Kidney tubule cell (primary cell): ENCODE measurements at regions not wholly inside any gene's neighbourhood (a gene's known extent, or its start where the extent isn't known, plus 50 kb on each side); places are given as distances from the start of the nearest gene placed in this dataset.
A peak's percentile ranks its signal among the peaks of the same experiment; 100 is the strongest.
"Not testable (repeated sequence)": the region's sequence is repeated elsewhere in the genome, so short reads cannot be mapped to it uniquely, and the experiment has no call there.

ENCODE experiments used
- DNase-seq: peaks from one replicate; pipeline ENCODE4 v3.0.0-alpha.2; 2018; ENCODE audit warnings: low spot score

DNA sequence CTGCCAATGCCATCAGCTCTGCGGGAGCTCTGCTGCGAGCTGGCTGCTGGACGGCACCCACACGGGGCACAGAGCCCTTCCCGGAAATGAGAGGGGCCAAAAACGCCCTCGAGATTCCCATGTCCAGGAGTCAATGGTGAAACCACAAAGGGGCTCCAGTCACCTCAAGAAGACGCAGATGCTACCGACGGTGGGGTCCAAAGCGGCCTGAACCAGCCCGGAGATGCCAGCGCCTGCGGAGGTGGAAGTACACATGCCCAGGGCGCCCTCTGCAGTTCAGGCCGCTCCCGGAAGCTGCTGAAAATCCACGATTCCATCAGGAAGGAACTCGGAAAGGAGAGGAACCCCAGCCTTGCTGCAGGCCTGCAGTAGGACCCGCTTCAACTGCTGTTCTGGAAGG lies 82.4 kb upstream of the SELENOP start:
- DNase-seq, result no peak

DNA sequence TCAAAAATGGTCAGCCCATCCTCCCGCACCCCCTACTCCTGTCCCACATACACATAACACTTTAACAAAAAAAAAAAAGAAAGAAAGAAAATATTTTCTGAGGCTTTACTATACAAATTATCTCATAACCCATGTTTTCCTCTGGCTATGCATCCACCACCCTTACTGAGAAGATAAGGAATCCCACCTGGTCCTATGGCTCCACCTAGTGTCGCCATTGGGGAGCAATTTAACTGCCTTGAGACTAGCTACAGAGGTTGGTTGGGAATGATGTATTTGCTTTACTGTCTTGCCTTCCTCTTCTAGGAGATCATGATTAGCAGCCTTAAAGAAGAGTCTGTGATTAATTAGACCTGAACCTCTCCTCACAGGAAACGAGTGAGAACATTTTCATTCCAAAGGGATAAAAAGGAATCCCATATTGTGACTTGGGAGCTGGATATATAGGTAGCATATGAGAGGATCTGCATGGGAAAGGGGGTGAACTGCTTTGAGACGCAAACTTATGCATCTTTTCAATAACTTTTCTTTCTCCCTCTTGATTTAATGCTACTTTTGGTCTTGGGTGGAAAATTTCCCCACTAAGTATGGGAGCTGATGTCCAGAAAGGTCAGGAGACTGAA lies 77.7 kb upstream of the SELENOP start:
- peak; percentile 71 for DNase-seq

DNA sequence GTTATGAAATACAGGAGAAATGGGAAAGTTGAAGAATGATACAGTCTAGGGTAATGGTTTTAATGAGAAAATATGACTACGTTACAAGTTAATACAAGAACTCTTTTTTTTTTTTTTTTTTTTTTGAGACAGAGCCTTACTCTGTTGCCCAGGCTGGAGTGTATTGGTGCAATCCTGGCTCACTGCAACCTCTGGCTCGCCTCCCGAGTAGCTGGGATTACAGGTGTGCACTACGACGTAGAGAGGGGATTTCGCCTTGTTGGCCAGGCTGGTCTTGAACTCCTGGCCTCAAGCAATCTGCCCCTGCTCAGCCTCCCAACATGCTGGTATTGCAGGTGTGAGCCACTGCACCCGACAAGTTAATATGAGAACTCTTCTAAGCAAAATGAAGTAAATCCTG lies 77.1 kb upstream of the SELENOP start:
- DNase-seq, result no peak

DNA sequence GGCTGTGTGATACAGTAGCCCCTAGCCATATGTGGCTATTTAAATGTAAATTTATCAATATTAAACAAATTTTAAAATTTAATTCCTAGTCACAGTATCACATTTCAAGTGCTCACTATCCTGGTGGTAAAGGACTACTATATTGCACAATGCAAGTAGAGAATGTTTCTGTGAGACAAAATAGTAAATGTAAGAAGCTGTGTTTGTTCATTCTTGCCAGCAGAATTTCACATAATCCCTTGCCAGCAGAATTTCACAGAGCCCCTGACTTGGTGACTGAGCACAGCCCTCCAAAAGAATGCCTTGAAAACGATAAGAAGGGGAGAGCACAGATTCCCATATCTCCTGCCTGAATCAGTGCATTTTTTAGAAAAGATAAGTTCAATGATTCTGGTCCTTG lies 75.9 kb upstream of the SELENOP start:
- no peak for DNase-seq

GRCh38 chr5:42887097-42887496 lies 75.4 kb upstream of the SELENOP start:
- no peak for DNase-seq

- DNase-seq, result no peak
Observed at GRCh38 chr5:42886635-42887034, 74.9 kb upstream of the SELENOP start.

DNA sequence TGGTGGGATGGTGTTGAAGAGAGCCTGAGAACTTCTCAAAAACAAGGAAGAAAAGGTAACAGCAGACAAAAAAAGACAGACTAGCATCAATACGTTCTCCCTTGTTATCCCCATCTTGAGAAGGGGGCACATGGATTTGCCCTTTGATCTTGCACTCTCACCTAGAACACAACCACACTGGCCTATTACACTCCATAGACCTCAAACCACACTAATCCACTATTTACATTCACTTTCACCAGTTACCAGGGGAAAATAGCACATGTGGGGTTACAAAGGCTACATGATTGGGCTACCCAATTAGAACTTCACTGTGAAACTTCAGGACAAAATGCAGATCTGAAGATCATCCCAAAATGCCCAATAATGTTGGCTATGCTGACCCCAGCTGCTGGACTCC lies 72.6 kb upstream of the SELENOP start:
- no peak for DNase-seq

DNA sequence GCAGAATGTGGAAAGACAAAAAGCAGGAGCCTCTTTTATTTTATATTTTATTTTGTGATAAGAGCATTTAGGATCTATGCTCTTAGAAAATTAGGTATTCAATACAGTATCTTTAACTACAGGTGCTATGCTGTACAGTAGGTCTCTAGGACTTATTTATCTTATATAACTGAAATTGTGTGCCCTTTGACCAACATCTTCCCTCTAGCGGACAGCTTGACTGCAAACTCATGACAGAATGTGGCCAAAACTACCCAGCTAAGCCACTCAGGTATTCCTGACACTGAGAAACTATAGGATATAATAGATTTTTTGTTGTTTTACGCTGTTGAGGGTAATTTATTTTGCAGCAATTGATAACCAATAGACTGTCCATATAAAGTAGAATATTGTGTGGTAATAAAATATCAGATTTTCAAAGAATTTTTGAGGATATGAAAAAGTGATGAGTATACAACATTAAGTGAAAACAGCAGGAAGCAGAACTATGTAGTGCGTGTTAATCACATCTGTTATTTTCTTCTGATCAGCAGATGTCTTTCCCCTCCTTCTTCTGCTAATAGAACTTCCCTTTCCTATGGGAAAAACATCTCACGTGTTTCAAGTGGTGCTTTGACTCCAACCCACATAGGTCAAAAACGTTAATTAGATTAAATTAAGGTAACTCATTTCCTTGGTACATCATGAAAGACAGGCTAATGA lies 69.9 kb upstream of the SELENOP start:
- DNase-seq, result no peak

GRCh38 chr5:42880496-42881150 lies 68.9 kb upstream of the SELENOP start:
- DNase-seq, result no peak

- no peak for DNase-seq
Observed at GRCh38 chr5:42879291-42879690, 67.6 kb upstream of the SELENOP start.

DNA sequence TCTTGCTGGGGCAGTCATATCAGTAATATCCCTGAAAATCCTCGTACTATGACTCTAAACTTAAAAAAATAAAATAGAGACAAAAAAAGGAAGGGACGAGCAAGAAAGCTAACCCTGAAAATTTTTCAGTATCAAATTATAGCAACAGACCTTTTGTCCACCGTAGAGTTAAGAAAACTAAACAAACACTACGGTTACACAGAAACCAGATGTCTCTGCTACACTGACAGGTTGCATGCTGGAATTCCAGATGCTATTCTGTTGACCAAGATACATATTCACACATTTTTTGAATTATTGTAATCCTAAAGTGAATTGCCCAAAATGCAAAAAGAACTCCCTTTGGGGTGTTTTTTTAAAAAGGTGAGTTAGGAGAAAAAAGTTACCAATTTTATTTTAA lies 66.9 kb upstream of the SELENOP start:
- no peak for DNase-seq

DNA sequence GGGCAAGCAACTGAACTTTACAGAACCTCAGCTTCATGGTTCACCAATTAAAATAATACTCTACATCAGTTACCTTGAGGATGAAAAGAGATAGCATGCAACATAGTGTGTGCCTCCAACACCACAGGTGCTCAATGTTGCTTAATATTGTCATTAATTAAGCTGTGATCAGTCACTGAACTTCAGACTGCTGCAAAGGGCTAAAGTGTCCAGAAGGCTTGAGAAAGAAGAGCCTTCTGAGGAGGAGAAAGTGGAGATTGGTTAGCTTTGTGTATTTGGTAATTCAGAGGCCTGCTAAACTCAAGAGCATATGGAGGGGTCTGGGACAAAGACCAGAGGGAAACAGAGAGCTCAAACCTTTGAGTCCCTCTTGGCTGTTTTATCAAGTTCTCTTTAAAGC lies 66.3 kb upstream of the SELENOP start:
- DNase-seq, result no peak

GRCh38 chr5:42877431-42877830 lies 65.7 kb upstream of the SELENOP start:
- no peak for DNase-seq

DNA sequence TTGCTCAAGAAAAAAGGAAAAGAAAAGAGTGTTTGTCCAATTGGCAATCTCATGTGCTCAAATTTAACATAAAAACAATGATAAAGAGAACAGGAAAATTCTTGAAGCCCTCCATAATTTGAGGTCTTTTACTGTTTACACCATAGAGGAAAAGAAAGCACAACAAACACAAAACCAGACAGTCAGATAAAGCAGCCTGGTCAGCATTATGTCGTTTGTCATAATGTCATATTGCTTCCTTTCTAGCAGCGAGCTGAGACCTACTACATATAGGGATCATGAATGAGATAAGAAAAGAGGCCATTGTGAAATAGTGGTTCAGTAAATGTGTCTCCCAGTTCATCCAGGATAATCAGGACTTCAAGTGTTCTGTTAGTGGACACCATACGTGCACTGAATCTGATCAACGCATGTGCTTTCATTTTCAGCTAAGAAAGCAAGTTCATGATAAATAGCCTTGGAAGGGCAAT lies 64.7 kb upstream of the SELENOP start:
- no peak for DNase-seq

DNA sequence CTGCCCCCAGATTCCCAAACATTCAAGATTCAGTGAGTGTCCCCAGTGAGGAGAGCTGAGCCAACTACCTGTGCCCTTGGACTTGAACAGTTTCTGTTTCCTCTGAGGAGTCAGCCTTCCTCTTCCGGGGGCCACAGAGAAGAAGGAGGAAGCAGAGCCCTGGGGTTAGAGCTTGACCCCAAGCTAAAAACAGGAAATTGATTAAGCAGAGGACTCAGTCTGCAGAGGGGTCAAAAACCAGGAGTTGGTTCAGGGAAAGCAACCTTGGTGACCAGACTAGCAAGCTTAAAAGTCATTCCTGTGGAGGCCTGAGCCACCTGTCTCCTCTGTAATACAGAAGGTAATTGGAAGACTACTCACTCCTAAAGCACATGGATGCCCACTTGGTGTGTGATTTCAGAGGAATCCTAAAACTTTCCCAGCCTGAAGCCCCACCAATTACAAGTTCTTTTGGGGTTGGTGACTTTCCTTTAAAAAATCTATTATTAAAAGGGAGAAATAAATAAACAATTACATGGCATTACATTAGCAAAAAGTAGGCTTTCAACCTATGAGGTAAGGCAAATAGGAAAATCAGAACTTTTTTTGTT lies 64.2 kb upstream of the SELENOP start:
- no peak for DNase-seq

DNA sequence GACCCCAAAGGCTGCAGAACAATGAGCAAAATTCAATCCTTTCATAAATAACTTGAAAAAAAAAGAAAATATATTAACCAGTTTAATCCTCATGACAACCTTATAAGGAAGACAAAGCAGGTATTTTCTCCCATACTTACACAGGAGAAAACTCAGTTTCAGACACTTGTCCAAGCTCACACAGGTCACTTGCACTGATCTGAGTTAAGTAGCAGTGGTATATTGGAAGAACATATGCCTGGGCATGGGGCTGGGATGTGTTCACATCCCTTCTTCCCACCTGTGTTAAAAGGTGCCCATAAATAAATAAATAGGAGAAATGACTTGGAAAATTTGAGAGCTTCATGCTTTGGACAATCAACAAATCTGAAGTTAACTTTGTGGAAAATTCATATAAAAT lies 63.5 kb upstream of the SELENOP start:
- DNase-seq, result no peak

GRCh38 chr5:42874621-42875198 lies 63.0 kb upstream of the SELENOP start:
- DNase-seq, result no peak

- DNase-seq, result no peak
Observed at GRCh38 chr5:42872865-42873264, 61.2 kb upstream of the SELENOP start.

GRCh38 chr5:42870882-42871418 lies 59.3 kb upstream of the SELENOP start:
- DNase-seq, result no peak

- not testable (repeated sequence) for DNase-seq
Observed at GRCh38 chr5:42868417-42868816, 56.7 kb upstream of the SELENOP start.

GRCh38 chr5:42864749-42865148 lies 53.1 kb upstream of the SELENOP start:
- not testable (repeated sequence) for DNase-seq
